Esophagus muscularis mucosa (tissue), 3 donors: ENCODE measurements at regions not wholly inside any gene's neighbourhood (a gene's known extent, or its start where the extent isn't known, plus 50 kb on each side); places are given as distances from the start of the nearest gene placed in this dataset.

Experiments used
- CTCF ChIP-seq, 3 experiments: fragments of 200-600 bp in 2 of 3; fragments of 450-650 bp in 1 of 3; sonication (generic) in 2 of 3; IDR thresholded peaks; one replicate each; pipeline ENCODE4 v1.5.1; 2017 to 2019; ENCODE audit warnings: antibody characterized with exemption in 3 of 3, mild to moderate bottlenecking in 2 of 3, moderate library complexity in 1 of 3
- POLR2A ChIP-seq: fragments of 450-650 bp; IDR thresholded peaks from one replicate; pipeline ENCODE4 v1.6.1; 2017; ENCODE audit warnings: antibody characterized with exemption, moderate library complexity, mild to moderate bottlenecking, low read depth
- POLR2AphosphoS5 ChIP-seq, 2 donors: sonication (generic); formaldehyde crosslinking; IDR thresholded peaks; one replicate each; pipeline ENCODE4 v1.6.1; 2017; ENCODE audit warnings: antibody characterized with exemption in 2 of 2

- TF ChIP-seq CTCF (IDR thresholded peaks at IDR 0.05) (no peak), POLR2A (no peak), POLR2AphosphoS5 (IDR thresholded peaks at IDR 0.05) (no peak)
Measured at GRCh38 chr18:28559511-28559910, 382.6 kb upstream of the CDH2 start.
